GM19467 (cell line): ENCODE measurements at regions not wholly inside any gene's neighbourhood (a gene's known extent, or its start where the extent isn't known, plus 50 kb on each side); places are given as distances from the start of the nearest gene placed in this dataset.
"Not testable (repeated sequence)": the region's sequence is repeated elsewhere in the genome, so short reads cannot be mapped to it uniquely, and the experiment has no call there.

ENCODE experiments used
- ATAC-seq: cut with Tn5 transposase; IDR thresholded peaks from one replicate; pipeline ENCODE4 v1.9.1; 2021; ENCODE audit warnings: mild to moderate bottlenecking, moderate library complexity; ENCODE audit not compliant: unreplicated experiment

- ATAC-seq: no peak
These were observed 81.1 kb upstream of the MFGE8 start for GRCh38 chr15:88994286-88994685.

- ATAC-seq: no peak
These were observed 82.3 kb upstream of the MFGE8 start for GRCh38 chr15:88995449-88995848.

- ATAC-seq: no peak
These were observed 84.4 kb upstream of the MFGE8 start for GRCh38 chr15:88997531-88997930.

GRCh38 chr15:88998980-88999713 is 86.0 kb upstream of the MFGE8 start:
- ATAC-seq: no peak

GRCh38 chr15:89001708-89002275 is 86.5 kb upstream of the ABHD2 start:
- ATAC-seq: not testable (repeated sequence)

GRCh38 chr15:89002281-89002761 is 85.9 kb upstream of the ABHD2 start:
- ATAC-seq: peak; percentile 84

GRCh38 chr15:89002830-89003229 is 85.4 kb upstream of the ABHD2 start:
- ATAC-seq: peak; percentile 27

- ATAC-seq: no peak
These were observed 84.2 kb upstream of the ABHD2 start for GRCh38 chr15:89003865-89004725.

- no peak for ATAC-seq
These were observed 83.6 kb upstream of the ABHD2 start for GRCh38 chr15:89004726-89005030.

- not testable (repeated sequence) for ATAC-seq
These were observed 80.7 kb upstream of the ABHD2 start for GRCh38 chr15:89007527-89007926.

GRCh38 chr15:89007989-89008388 is 80.3 kb upstream of the ABHD2 start:
- ATAC-seq: no peak

GRCh38 chr15:89009080-89009479 is 79.2 kb upstream of the ABHD2 start:
- no peak for ATAC-seq

GRCh38 chr15:89015412-89016097 is 72.7 kb upstream of the ABHD2 start:
- no peak for ATAC-seq

- ATAC-seq: no peak
These were observed 71.7 kb upstream of the ABHD2 start for GRCh38 chr15:89016549-89017041.

- ATAC-seq: no peak
These were observed 70.7 kb upstream of the ABHD2 start for GRCh38 chr15:89017370-89018066.

GRCh38 chr15:89018207-89018606 is 70.0 kb upstream of the ABHD2 start:
- ATAC-seq: no peak

GRCh38 chr15:89019436-89019835 is 68.8 kb upstream of the ABHD2 start:
- ATAC-seq: no peak

GRCh38 chr15:89021224-89021623 is 67.0 kb upstream of the ABHD2 start:
- no peak for ATAC-seq

GRCh38 chr15:89021886-89022285 is 66.4 kb upstream of the ABHD2 start:
- not testable (repeated sequence) for ATAC-seq

- no peak for ATAC-seq
These were observed 64.8 kb upstream of the ABHD2 start for GRCh38 chr15:89023311-89023961.
